H7 (cell line): ENCODE measurements at regions not wholly inside any gene's neighbourhood (a gene's known extent, or its start where the extent isn't known, plus 50 kb on each side); places are given as distances from the start of the nearest gene placed in this dataset.

Source experiments
- DNase-seq: peaks from one replicate; pipeline ENCODE4 v3.0.0; 2012
- H3K27me3 ChIP-seq: 2 replicates; pipeline ENCODE4 v1.6.0; 2011; ENCODE audit warnings: mild to moderate bottlenecking, low read length; ENCODE audit not compliant: control insufficient read depth, insufficient read depth
- H3K36me3 ChIP-seq: replicated peaks from 2 replicates; pipeline ENCODE4 v1.5.1; 2011; ENCODE audit warnings: low read length; ENCODE audit not compliant: control insufficient read depth, insufficient read depth
- H3K4me3 ChIP-seq: 2 replicates; pipeline ENCODE4 v1.5.1; 2011; ENCODE audit warnings: low read depth, mild to moderate bottlenecking, control low read depth, low read length, moderate library complexity; ENCODE audit not compliant: insufficient read depth

DNA sequence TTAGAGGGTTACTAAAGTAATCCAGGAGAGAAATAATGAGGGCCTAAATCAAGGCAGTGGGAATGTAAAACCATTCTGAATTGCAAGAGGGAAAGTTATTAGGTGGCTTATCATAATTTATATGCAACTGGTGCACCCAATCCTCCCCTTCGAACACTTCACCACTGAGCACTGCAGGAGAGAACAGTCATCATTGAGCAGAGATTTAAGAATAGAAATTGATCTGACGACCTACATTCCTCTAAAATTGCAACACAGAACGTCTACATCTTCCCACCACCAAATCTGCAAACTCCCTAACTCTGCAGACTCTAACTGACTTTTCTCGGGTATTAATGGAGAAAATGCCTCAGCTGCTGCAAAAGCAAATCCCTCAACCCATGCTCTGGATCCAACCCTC is 138.5 kb upstream of the CDH20 start:
- no peaks in the 10 kb centered on the region for H3K36me3 ChIP-seq
- no peak overlapping the region for H3K4me3 ChIP-seq
- H3K27me3 ChIP-seq = no peaks in the 10 kb centered on the region
- no peak for DNase-seq

DNA sequence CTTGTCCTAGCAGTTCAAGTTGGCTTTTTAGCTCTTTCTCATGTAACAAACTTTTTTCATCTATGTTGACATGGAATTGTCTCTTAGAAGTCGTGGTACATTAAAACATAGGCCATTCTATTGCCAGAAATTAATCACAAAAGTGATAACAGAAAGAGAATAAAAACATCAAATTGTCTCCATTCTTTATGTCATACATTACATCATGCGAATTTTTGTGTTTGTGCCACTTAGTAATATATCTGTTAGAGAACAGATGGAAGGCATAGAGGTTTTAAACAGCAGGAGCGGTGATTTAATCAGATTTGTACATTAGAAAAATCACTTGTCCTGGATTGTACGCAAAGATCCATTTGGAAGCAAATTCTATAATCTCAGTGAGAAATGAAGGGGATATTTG is 136.5 kb upstream of the CDH20 start:
- Histone ChIP-seq H3K4me3 (no peak overlapping the region), H3K27me3 (no peaks in the 10 kb centered on the region), H3K36me3 (no peaks in the 10 kb centered on the region)
- no peak for DNase-seq

DNA sequence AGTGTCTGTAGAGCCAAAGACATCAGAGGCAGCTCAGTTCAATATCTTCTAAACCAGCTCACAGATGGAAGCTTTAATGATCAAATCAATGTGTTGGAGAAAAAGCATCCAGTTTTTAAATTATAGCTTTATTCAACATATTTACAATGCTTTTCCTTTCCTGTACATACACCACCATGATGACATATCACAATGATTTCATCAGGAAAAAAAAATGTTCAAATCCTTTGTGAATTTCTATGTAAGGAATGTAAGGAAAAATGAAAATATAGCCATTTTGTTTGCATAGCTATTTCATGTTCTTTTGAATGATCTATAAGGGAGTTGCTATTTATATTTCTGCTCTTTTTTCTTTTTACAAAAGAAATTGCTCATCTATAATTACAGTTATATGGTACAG is 134.7 kb upstream of the CDH20 start:
- no peak for DNase-seq
- no peaks in the 10 kb centered on the region for H3K27me3 ChIP-seq
- H3K4me3 ChIP-seq = no peak overlapping the region
- no peaks in the 10 kb centered on the region for H3K36me3 ChIP-seq

DNA sequence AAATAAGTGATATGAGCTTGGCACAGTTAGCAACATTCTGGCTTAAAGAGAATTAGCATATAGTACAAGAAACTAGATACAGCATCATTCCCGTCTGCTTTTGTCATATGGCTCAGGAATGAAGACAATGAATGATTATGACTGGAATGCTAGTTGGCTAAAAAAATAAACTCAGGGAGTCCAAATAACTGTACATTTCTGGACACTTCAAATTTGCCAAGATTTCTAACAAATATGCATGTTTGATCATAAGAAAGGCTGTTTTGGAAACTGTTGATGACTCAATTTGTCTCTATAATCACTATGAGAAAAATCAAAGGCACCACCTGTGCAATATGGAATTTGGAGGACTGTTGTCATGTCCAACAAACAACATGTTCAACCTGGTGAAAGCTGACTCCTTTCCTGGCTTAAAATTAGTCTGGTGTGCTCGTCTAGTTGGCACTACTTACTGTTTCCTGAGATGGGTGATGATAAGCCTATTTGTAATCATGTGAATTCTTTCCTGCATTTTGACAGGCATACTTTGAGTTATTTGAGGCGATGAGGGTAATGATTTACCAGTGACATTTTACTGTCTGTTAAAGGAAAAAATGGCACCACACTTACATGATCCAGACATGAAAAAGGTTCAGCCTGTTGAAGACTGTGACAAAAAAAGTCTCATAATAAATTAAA is 133.9 kb upstream of the CDH20 start:
- Histone ChIP-seq H3K27me3 (no peaks in the 10 kb centered on the region), H3K4me3 (no peak overlapping the region), H3K36me3 (no peaks in the 10 kb centered on the region)
- no peak for DNase-seq

DNA sequence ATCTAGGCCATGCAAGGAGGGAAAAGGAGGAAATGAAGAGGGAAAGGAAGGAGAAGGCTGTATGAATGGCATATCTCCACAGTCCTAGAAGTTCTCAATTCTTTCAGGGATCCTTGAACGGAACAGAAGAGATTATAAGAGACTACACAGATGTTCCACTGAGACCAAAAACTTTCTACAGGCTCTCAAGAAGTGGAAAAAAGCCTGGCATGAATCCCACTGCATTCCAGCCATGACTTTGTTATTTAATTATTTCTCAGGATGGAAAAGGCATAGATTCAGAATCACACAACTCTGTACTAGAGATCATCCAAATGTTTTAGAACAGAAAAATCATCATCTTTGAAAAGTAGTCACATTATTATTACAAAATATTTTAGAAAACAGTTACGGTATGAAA is 131.7 kb upstream of the CDH20 start:
- Histone ChIP-seq H3K36me3 (no peaks in the 10 kb centered on the region), H3K4me3 (no peak overlapping the region), H3K27me3 (no peaks in the 10 kb centered on the region)
- no peak for DNase-seq

DNA sequence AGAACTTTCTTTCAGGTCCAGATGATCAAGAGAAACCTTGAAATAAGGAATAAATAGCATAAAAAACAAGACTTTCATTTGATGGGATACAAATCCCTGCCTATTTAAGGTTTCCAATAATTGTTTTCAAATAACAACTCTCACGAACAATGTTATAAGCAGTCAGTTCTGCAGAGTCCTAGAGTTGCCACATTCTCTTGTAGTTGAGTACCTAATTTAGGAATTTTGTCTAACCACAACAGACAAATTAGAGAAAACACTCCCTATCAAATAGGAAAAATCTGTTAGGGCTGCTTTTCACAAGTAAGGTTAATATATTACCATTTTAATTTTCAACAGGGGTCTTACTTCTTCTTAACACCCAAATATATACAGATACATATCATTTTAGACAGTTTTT is 130.1 kb upstream of the CDH20 start:
- Histone ChIP-seq H3K36me3 (no peaks in the 10 kb centered on the region), H3K27me3 (no peaks in the 10 kb centered on the region), H3K4me3 (no peak overlapping the region)
- no peak for DNase-seq

DNA sequence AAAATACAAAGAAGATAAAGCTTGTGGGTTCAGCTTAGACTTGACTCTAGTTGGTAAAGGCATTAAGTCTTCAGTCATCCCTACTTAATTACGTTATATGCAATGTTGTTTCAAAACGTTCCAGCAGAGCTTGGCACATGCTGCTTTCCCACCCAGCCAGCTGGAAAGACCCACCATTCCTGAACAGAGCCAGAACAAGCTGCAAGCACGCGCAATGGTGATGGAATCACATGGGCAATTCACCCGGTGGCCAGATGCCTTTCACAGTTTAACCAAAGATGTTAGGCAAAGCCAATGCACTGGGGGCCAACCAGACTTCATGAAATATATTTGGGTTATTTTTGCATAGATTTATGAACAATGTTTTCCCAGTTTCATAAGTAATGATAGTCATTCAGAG is 123.4 kb upstream of the CDH20 start:
- DNase-seq = no peak
- Histone ChIP-seq H3K36me3 (no peaks in the 10 kb centered on the region), H3K4me3 (no peak overlapping the region), H3K27me3 (no peaks in the 10 kb centered on the region)

DNA sequence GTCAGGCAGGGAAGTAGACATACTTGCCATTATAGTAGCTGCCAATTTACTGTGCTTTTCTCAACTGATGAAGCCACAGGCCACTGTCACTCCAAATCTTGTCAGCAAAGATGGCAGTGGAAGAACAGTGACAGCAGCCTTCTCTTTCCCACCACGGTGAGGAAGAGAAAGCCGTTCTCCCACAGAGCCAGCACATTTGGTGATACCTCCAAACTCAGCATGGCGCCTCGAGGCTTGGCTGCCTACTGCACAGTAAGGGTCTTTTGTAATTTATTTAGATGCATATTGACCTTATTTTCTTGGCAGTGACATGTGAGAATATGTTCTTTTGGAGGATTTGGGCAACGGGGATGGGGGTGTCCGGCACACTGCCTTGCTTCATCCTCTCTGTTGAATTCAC is 117.2 kb upstream of the CDH20 start:
- DNase-seq = no peak
- no peaks in the 10 kb centered on the region for H3K36me3 ChIP-seq

DNA sequence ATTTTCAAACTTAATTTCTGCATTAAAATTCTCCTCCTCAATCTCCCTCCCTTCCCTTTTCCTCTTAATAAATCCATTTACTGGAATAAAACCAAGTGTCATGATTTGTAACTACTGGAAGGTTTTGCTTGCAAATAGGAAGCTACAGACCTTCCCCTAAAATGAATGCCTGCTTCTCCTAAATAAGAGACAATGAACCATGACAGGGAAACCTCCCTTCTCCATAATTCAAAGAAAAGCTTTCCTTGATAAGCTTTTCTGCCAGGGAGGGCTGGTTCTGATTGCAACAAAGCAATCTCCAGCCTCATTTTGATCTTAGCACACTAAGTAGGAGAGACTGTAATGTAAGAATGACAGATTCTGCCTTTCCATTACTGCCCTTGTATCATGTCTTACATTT is 111.0 kb upstream of the CDH20 start:
- no peak for DNase-seq
- Histone ChIP-seq H3K4me3 (no peak overlapping the region), H3K27me3 (no peaks in the 10 kb centered on the region), H3K36me3 (no peaks in the 10 kb centered on the region)

More for the DNA sequence above, 117.2 kb upstream of the CDH20 start:
- no peak overlapping the region for H3K4me3 ChIP-seq
- no peaks in the 10 kb centered on the region for H3K27me3 ChIP-seq

DNA sequence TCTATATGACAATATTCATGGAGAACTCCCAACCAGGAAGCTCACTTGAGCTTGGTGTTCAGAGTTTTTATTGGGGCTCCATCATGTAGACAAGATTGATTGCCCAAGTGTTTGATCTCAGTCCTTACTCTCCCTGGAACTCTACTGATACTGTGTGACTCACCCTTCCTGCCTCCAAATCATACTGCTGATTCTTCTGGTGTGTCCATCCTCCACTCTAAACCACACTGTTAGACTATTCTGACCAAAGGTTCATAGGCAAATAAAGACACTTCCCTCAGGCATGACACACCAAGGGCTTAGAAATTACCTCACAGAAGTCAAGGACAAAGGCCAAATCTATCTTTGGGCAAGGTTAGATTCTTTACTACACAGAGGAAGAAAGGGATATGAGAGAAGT is 107.9 kb upstream of the CDH20 start:
- H3K27me3 ChIP-seq = no peaks in the 10 kb centered on the region
- H3K4me3 ChIP-seq = no peak overlapping the region
- DNase-seq = no peak
- no peaks in the 10 kb centered on the region for H3K36me3 ChIP-seq

DNA sequence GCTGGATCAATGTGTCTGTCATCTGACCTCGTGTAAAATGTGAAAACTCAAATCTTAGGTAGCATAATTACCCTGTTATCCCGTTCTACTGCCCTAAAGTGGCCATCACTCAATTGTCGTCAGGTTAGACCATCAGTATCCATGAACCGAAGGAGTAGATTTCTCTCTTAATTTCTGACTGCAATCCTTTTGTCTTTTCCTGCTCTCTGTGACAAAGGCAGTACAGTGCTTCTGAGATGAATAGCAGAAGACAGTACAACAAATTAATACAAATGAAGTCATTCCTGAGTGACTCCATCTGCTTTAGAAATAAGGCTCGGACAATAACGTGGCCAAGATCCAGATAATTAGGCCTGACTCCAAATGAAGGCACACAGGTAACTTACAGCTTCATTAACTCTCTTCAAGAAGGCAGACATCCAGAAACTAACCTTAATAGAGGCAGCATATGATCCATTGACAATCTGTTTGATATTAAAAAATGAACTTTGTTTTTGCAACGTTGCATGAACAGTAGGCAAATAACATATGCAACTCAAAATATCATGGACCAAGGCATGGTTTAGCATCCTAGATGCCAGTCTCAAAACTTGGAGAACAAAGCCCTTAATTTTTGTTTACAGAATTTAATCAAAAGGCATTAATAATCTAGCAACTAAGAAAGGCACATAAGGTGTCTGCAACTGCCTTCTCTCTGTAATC is 96.7 kb upstream of the CDH20 start:
- H3K4me3 ChIP-seq = no peak overlapping the region
- H3K27me3 ChIP-seq = no peaks in the 10 kb centered on the region
- no peak for DNase-seq
- no peaks in the 10 kb centered on the region for H3K36me3 ChIP-seq

DNA sequence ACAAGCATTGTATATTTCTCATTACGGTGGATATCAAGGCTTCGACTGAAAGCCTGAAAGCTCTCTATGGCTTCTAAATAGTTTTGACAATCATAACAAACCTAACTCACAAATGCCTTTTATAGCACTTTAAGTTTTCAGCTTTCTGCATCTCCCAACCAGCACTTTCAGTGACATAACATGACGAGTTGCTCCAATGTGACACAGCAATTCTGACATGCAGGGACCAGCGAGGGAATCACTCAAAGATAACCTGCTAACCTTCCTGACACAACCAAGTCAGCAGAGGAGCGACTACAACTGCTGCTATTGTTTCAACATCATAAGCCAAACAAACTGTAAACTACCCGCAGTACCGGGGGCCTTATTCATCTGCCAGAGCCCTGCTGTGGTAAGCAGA is 95.7 kb upstream of the CDH20 start:
- Histone ChIP-seq H3K27me3 (no peaks in the 10 kb centered on the region), H3K4me3 (no peak overlapping the region), H3K36me3 (no peaks in the 10 kb centered on the region)
- no peak for DNase-seq

DNA sequence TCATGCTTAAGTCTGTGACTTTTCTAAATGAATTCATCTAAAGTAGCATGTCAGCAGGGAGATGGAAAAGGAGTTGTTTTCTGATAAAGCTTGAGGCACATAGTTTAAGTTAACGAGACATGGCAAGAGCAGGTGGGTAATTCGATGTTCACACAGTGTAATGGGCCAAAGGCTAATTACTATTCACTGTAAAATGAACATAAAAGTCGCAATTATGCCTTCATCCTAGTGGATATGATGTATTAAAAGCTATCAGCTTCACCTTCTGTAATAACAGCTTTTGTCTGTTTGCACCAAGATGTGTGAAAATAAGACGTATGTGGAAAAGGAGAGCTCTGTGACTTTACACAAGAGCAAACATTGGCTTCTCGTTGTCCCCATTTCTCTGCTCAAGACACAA is 94.2 kb upstream of the CDH20 start:
- Histone ChIP-seq H3K36me3 (no peaks in the 10 kb centered on the region), H3K27me3 (no peaks in the 10 kb centered on the region), H3K4me3 (no peak overlapping the region)
- DNase-seq = no peak

DNA sequence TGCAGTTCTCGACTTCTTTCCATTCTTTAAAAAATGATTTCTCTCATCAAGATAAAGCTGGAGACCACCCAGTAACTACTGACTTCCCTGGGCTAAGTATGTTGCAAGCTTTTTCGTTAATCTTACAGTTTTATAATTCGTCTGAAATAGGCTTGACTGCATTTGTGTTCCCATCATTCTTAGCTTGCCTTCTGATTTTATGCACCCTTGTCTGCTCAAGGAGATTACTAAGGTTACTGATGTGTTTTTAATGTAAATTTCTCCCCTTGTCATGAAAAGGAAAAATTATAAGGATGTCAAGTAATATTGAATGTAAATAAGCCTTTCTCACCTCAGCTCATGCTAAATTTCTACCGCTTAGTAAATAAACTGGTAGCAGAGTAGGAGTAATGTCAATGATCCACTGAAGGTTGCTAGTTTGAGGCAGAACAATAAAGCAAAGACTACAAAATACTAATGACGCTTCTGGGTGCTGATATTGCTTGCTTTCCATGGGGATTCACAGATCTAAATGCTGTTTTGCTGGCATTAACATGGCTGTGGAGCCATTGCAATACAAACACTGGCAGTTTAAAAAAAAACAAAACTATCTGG is 91.9 kb upstream of the CDH20 start:
- Histone ChIP-seq H3K4me3 (no peak overlapping the region), H3K27me3 (no peaks in the 10 kb centered on the region), H3K36me3 (no peaks in the 10 kb centered on the region)
- DNase-seq = no peak

DNA sequence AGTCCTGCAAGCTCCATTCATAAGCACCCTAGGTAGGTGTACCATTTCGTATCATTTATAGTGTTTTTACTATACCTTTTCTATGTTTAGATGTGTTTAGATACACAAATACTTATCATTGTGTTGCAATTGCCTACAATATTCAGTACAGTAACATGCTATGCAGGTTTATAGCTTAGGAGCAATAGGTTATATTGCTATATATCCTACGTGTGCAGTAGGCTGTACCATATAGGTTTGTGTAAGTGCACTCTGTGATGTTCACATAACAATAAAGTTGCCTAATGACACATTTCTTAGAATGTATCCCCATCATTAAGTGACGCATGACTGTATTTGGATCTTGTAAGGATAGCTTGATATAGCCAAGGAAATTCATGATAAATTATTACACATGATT is 88.6 kb upstream of the CDH20 start:
- no peaks in the 10 kb centered on the region for H3K36me3 ChIP-seq
- no peaks in the 10 kb centered on the region for H3K27me3 ChIP-seq

More for the DNA sequence above, 88.6 kb upstream of the CDH20 start:
- H3K4me3 ChIP-seq = no peak overlapping the region
- no peak for DNase-seq
